Thyroid gland (tissue), 4 donors: ENCODE measurements at regions not wholly inside any gene's neighbourhood (a gene's known extent, or its start where the extent isn't known, plus 50 kb on each side); places are given as distances from the start of the nearest gene placed in this dataset.

ENCODE experiments used
- POLR2A ChIP-seq, 2 donors: fragments of 450-650 bp; IDR thresholded peaks; one replicate each; pipeline ENCODE4 v1.6.1; 2017; ENCODE audit warnings: antibody characterized with exemption in 2 of 2, mild to moderate bottlenecking in 2 of 2, moderate library complexity in 1 of 2
- TF ChIP-seq, protein P1 (sequence below), 6 experiments: fragments of 200-600 bp in 3 of 6; fragments of 450-650 bp in 3 of 6; sonication (generic) in 3 of 6; IDR thresholded peaks; one replicate each; pipeline ENCODE4 v1.5.1; 2016 to 2019; ENCODE audit warnings: antibody characterized with exemption in 6 of 6, mild to moderate bottlenecking in 2 of 6, inconsistent platforms in 1 of 6, moderate library complexity in 1 of 6

DNA sequence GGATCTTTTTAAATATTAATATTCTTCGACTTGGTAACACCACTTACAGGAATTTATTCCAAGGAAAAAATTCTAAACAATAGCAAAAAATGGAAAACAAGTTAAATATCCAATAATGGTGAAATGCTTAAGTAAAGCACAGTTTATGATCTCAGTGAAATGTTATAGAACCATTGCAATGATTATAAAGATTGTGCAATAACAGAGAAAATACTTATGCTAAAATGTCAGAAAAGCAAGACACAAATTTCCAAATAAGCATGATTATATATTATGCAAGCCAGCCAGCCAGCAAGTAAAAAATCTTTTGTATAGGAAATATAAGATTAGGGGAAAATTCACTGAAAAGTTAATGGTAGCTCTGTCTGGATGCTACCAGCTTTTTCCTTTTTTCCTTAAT, 102.7 kb upstream of the EFNA5 start:
- TF ChIP-seq POLR2A (IDR thresholded peaks at IDR 0.05), result no peak
- TF ChIP-seq, protein P1, sequence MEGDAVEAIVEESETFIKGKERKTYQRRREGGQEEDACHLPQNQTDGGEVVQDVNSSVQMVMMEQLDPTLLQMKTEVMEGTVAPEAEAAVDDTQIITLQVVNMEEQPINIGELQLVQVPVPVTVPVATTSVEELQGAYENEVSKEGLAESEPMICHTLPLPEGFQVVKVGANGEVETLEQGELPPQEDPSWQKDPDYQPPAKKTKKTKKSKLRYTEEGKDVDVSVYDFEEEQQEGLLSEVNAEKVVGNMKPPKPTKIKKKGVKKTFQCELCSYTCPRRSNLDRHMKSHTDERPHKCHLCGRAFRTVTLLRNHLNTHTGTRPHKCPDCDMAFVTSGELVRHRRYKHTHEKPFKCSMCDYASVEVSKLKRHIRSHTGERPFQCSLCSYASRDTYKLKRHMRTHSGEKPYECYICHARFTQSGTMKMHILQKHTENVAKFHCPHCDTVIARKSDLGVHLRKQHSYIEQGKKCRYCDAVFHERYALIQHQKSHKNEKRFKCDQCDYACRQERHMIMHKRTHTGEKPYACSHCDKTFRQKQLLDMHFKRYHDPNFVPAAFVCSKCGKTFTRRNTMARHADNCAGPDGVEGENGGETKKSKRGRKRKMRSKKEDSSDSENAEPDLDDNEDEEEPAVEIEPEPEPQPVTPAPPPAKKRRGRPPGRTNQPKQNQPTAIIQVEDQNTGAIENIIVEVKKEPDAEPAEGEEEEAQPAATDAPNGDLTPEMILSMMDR (IDR thresholded peaks at IDR 0.05), result no peak
